Amygdala (tissue), 56 donors: ENCODE measurements at regions not wholly inside any gene's neighbourhood (a gene's known extent, or its start where the extent isn't known, plus 50 kb on each side); places are given as distances from the start of the nearest gene placed in this dataset.
"Not testable (repeated sequence)": the region's sequence is repeated elsewhere in the genome, so short reads cannot be mapped to it uniquely, and the experiment has no call there.

Experiments
- DNase-seq, 56 donors: peaks; one replicate each; lab custom pipeline; 2025; lab: John Stamatoyannopoulos, UW

- DNase-seq = no peak
These were observed 82.8 kb upstream of the C7orf33 start for GRCh38 chr7:148507787-148508186.

GRCh38 chr7:148514236-148514635, 76.3 kb upstream of the C7orf33 start:
- no peak for DNase-seq

DNA sequence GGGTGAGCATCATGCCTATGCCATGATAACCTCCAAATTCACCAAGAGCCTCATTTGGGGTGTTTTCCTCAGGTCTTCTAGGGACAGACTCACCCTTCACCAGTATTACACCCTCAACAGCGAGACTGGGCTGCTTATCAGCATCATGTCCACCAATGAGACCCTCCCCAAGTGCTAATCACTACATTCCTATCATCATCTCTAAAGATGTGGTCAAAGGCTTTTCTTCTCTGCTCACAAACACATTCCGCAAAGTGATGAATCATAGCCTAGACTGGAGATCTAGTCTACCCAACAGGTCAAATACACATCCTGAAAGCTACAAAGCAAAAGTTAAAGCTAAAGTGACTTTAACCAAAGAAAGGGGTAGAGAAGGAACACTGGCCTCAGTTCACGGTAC, 75.3 kb upstream of the C7orf33 start:
- DNase-seq = no peak

DNA sequence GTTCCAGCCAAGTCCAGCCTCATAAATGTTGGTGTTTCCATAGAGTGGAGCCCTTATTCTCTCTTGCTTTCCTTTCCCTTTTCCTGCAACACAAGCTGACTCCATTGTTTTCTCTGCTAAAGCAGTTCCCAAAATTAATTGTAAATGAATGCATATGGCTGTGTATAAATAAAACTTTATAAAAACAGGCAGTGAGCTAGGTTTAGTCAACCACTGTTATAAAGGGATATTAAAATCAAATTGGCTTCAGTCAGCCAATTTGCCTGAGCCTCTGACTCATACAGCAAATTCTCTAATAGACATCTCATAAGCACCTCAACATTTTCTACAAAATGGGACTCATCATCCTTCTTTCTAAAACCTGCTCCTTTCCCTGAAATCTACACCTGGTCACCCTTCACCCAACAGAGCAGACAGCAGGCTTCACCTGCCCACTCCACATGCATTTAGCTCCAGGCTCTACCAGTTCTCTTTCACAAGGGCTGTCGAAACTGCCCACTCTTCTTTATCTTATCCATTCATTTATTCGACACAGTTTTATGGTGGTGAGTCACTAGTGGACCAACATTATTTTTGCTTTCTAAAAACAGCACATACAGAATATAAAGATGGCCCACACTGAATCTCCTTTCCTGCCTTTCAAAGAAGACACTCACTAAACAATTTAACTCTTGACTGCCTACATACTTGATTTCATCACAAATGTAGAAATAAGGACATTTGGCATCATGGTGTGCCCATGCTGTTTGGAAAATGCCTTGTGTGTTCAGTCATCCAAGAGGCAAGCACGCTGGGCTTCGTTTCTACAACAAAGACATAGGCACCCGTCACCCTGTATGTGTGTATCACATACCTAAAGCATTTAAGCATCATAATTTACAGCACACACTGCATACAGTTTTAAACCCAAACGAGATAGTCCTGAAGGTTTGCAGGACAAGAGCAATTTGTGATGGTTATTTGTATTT, 74.6 kb upstream of the C7orf33 start:
- DNase-seq = no peak

- DNase-seq = not testable (repeated sequence)
These were observed 71.2 kb upstream of the C7orf33 start for GRCh38 chr7:148519386-148519785.

DNA sequence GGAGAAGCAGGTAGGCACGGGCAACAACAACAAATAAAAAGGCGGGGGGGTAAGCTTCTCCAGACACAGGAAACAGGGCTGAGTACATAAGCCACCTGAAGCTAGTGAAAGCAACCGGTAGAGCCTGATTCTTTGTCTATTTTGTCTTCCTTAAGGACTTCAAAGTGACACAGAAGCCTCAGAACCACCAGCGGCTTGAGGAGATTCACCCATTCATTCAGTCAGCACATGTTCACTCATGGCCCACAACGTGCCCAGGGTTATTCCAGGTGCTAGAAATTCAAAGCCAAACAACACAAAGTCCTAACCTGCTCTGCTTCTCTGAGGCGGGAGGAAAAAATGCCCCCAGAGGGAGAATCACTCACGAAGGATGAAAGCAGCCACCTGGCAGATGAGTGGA, 69.3 kb upstream of the C7orf33 start:
- no peak for DNase-seq

DNA sequence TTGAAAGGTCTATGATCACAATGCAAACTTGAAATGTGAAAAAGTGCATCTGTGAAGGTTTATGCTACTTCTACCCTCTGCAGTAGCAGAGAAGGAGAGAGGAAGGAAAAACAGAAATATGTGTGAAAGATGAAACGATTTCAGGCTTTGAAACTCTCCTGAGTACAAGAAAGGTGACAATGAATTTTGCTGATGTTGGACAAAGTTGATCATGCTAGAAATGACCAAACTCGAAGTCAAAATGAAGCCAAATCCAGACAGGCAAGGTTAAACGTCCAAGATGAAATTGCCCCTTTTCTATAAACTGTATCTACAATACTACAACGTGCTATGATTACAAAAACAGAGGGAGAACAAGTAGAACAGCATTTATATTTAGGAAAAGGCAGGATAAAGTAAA, 67.0 kb upstream of the C7orf33 start:
- no peak for DNase-seq

GRCh38 chr7:148524479-148525224, 65.9 kb upstream of the C7orf33 start:
- DNase-seq = no peak

GRCh38 chr7:148527717-148528168, 62.8 kb upstream of the C7orf33 start:
- peak in 23 of 56 donors; percentile 2 to 62 (median 18) for DNase-seq

DNA sequence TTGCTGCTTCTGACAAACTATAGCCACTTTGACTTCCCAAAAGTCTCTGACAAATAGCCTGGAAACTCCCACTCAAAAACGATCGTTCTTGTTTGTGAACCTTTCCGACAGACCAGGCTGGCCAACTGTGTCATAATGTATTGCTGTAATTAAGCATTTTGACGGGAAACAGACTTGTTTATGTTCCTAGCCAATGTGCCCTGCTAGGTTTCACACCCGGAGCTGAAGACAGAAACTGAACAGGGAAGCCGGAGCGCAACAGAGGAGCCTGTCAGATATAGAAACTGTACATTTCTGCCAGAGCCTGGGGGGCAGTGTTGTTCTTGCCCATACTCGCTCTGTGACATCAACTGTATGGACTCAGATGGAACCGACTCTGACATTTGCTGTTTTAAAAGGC, 55.3 kb upstream of the C7orf33 start:
- DNase-seq = peak in 12 of 56 donors; percentile 4 to 37 (median 8)

DNA sequence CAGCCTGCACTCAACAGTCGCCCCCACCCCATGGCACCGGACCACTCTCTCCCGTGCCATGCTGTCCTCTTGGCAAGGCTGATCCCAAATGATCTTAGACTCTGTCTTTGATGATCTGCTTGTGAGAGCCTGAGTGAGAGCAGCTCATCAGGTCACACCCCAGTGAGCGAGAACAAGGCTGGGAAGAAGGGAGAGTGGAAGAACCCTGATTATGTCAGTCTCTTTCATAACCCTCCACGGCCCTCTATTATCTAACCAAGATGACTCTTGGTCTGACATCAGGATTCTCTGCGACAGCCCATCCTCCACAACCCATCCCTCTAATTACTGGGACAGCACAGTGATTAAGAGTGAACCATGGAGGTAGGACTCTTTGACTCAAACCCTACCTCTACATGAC, 53.1 kb upstream of the C7orf33 start:
- no peak for DNase-seq

DNA sequence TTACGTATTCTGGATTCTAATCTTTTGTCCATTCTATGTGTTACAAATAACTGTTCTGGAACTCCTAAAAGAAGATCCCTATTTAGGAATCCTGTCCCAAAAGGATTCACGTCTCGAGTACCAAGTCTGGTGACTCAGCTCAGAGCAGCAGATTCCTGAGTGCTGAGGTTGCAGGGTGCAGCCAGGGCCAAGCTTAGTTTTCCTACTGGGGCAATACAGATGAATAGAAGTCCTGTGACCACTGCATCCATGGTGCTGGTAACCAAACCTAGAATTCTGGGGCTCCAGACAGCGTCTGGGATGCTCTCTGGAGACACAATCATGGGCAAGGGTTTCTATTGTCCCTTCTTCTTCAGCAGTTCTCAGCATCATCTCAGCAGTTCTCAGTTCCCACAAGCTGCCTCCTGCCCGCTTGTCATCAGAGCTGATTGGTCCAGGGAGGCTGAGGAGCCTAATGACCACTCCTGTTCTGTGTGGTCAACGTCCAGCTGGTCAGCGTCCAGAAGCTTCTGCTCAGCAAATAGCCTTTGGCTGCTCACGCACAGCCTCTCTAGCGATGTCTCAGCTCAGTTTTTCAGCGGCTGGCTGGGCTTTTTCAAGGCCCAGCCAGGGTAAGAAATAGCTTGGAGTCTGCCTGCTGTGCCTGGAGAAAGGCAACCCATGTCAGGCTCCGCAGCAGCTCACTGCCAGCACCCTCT, 50.4 kb upstream of the C7orf33 start:
- DNase-seq = peak in 10 of 56 donors; percentile 1 to 44 (median 10)
